ENCODE measurements at regions not wholly inside any gene's neighbourhood (a gene's known extent, or its start where the extent isn't known, plus 50 kb on each side); places are given as distances from the start of the nearest gene placed in this dataset.
"Not testable (repeated sequence)": the region's sequence is repeated elsewhere in the genome, so short reads cannot be mapped to it uniquely, and the experiment has no call there.

DNA sequence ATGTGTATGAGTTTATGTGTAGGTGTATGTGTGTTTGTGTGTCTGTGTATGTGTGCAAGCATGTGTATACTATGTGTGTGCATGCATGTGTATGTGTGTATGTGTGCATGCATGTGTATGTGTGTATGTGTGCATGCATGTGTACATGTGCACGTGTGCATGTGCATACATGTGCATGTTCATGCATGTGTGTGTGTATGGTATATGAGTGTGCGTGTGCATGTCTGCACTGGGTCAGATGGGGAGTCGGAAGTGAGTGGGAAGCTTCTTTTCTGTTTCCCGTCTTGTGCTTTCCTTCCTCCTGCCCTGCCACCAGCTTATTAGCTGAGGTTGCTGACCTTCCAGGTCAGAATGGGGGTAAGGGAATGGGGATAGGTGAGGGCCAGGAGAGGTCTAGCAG is 174.7 kb downstream of the MAP2K4 start:
- H3K4me3 ChIP-seq (replicated peaks; ENCODE audit: low read depth, low read length) = no peak overlapping the region
- no peak for DNase-seq (ENCODE audit: low read depth)
- TF ChIP-seq, protein P1, sequence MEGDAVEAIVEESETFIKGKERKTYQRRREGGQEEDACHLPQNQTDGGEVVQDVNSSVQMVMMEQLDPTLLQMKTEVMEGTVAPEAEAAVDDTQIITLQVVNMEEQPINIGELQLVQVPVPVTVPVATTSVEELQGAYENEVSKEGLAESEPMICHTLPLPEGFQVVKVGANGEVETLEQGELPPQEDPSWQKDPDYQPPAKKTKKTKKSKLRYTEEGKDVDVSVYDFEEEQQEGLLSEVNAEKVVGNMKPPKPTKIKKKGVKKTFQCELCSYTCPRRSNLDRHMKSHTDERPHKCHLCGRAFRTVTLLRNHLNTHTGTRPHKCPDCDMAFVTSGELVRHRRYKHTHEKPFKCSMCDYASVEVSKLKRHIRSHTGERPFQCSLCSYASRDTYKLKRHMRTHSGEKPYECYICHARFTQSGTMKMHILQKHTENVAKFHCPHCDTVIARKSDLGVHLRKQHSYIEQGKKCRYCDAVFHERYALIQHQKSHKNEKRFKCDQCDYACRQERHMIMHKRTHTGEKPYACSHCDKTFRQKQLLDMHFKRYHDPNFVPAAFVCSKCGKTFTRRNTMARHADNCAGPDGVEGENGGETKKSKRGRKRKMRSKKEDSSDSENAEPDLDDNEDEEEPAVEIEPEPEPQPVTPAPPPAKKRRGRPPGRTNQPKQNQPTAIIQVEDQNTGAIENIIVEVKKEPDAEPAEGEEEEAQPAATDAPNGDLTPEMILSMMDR (IDR thresholded peaks at IDR 0.05; ENCODE audit: low read length, missing control alignments) = no peak

DNA sequence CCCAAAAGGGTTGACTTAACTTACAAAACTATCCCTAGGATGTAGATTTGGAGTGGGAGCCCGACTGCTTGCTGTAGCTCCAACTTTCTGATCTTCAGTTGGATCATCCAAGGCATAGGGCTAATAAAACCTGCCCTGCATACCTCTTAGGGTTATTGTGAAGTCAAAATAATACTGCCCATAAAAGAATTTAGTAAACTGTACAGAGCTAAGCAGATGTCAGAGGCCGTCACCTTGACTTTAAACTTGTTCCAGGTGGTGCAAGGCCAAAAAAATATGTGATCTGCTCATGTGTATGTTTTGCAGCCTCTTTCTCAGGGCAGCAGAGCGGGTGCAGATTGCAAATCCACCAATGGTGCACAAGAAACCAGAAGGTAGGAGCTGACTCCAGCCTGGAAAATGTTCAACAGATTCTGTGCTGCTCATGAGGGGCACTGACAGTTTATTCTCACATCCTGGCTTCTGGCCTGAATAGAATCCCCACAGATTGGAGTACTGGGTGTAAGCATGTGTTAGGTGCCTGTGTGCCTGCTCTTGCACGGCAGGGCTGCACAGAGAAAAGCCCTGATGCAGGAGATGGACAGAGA is 180.7 kb downstream of the MAP2K4 start:
- no peak overlapping the region for H3K4me3 ChIP-seq (replicated peaks; ENCODE audit: low read depth, low read length)
- DNase-seq (ENCODE audit: low read depth) = no peak
- TF ChIP-seq, protein P1 (IDR thresholded peaks at IDR 0.05; ENCODE audit: low read length, missing control alignments) = no peak

DNA sequence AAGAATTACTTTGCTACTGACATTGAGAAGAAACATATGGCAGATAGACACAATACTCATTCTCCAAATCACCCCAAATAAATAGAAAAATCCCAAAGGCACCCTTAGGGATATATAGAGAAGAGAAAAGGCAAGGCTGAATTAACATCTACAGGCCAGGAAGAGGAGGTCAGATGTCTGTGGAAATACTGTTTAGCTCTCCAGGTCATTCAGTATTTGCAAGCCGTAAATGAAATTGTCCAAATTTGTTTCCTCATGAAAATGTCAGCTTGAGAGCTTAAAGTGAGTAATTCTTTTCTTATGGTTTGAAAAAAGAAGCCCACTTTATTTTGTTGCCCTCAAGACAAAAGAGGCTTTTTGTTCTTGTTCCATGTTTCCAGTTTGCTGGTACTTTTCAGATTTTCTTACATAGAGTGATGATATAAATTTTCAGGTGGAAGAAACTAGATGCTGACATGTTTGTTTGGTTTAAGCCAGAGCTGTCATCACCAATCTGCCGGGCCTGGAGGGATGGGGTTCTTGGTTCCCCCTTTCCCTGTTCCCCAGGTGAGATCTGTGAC is 189.0 kb downstream of the MAP2K4 start:
- no peak for DNase-seq (ENCODE audit: low read depth)
- TF ChIP-seq, protein P1 (IDR thresholded peaks at IDR 0.05; ENCODE audit: low read length, missing control alignments) = no peak
- no peak overlapping the region for H3K4me3 ChIP-seq (replicated peaks; ENCODE audit: low read depth, low read length)

DNA sequence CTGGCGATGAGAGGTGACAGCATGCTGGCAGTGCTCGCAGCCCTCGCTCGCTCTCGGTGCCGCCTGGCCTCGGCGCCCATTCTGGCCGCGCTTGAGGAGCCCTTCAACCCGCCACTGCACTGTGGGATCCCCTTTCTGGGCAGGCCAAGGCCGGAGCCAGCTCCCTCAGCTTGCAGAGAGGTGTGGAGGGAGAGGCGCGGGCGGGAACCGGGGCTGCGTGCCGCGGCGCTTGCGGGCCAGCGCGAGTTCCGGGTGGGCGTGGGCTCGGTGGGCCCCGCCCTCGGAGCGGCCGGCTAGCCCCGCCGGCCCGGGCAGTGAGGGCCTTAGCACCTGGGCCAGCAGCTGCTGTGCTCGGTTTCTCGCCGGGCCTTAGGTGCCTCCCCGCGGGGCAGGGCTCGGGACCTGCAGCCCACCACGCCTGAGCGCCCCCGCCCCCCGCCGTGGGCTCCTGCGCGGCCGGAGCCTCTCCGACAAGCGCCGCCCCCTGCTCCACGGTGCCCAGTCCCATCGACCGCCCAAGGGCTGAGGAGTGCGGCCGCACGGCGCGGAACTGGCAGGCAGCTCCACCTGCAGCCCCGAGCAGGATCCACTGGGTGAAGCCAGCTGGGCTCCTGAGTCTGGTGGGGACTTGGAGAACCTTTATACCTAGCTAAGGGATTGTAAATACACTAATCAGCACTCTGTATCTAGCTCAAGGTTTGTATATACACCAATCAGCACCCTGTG is 200.2 kb downstream of the MAP2K4 start:
- not testable (repeated sequence) for DNase-seq (ENCODE audit: low read depth); H3K4me3 ChIP-seq (replicated peaks; ENCODE audit: low read depth, low read length)

DNA sequence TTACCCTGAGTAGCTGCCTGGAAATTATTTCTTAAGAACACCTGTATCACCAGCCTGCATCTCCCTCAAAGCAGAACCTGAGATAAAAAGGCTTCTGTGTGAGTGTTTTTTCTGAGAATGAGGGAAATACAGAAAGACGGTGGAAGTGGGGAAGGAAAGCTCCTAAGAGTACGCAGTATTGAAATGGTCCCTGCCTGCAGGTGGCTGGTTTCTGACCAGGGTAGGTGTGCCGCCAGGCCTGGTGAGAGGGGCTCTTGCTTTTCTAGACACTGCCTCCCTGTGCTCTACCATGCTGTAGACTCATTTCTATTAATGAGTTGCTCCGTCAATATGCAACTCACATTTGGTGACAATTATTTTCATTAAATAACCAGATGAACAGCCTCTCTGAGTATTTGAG is 201.7 kb downstream of the MAP2K4 start:
- H3K4me3 ChIP-seq (replicated peaks; ENCODE audit: low read depth, low read length) = no peak overlapping the region
- DNase-seq (ENCODE audit: low read depth) = no peak
- TF ChIP-seq, protein P1 (IDR thresholded peaks at IDR 0.05; ENCODE audit: low read length, missing control alignments) = no peak

DNA sequence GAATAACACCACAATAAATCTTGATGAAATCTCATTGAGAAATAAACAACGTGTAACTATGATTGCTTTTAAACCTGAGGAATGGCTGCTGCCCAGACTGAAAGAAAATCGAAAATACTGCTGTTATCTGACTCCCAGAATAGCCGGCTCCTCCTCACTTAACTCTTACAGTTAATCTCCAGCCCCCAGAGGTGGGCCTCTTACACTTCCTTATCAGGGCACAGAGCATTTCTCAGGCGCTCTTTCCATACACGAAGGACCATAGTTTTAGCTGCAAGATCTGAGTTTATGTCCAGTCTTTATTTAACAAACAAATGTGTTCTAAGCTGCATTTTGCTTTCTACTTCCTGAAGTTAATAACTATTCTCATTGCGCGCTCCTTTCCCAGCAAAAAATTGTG is 206.9 kb downstream of the MAP2K4 start:
- H3K4me3 ChIP-seq (replicated peaks; ENCODE audit: low read depth, low read length) = no peak overlapping the region
- no peak for DNase-seq (ENCODE audit: low read depth)
- TF ChIP-seq, protein P1 (IDR thresholded peaks at IDR 0.05; ENCODE audit: low read length, missing control alignments) = no peak

DNA sequence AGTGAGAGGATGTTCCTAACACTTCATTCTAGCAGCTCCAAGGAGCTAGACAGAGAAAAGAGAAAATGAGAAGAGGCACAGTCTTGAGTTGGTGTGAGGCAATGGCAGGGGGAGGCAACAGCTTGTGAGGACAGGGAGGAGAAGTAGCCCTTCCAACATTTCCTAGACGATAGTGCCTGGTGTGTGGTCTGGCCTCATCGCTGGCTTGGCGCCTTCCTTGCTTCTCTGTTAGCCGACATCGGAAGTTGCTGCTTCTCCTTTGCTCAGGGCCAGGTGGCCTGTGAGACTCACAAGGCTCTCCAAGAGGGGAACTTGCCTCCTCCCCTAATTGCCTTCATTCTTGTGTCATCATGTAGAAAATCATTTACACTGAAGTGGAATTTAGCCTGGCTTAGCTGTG is 208.7 kb downstream of the MAP2K4 start:
- DNase-seq (ENCODE audit: low read depth) = no peak
- H3K4me3 ChIP-seq (replicated peaks; ENCODE audit: low read depth, low read length) = no peak overlapping the region
- TF ChIP-seq, protein P1 (IDR thresholded peaks at IDR 0.05; ENCODE audit: low read length, missing control alignments) = no peak

All from fibroblast of pulmonary artery (primary cell).